ENCODE measurements at regions not wholly inside any gene's neighbourhood (a gene's known extent, or its start where the extent isn't known, plus 50 kb on each side); places are given as distances from the start of the nearest gene placed in this dataset.
"Not testable (repeated sequence)": the region's sequence is repeated elsewhere in the genome, so short reads cannot be mapped to it uniquely, and the experiment has no call there.

DNA sequence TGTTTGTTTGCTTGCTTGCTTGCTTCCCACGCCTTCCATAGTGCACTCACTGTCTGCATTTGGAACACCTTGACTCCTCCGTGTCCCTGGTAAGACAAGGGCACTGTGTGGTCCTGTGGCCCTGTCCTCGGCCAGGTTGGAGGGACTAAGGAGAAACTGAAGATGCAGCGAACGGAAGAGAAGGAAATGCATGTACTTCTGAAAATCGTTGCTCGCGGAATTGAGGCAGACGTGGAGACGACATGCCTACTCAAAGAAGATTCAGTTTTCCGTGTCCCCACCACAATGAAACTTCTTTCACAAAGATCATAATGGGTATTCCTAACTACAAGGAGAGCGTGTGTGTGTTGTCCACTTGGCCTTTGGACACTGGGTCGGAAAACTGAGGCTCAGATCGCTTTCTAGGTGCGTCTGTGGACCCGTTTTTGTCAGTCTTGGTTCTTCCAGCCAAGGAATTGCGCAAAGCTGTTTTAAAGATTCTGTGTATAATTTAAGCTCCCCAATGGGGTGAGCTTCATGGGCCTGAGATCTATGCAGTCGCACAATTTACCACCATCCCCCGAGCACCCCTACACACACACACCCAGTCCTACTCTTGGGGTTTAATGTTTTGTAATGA, 120.4 kb upstream of the ZNF184 start:
- Histone ChIP-seq H3K27me3 (replicated peaks in 2 of 5; ENCODE audit: control insufficient read depth in 4 of 5, insufficient read depth in 5 of 5, low read length in 4 of 5) (peaks cover 23 to 88% (median 50%) of the 10 kb centered on the region in 5 experiments), H3K36me3 (ENCODE audit: control insufficient read depth in 4 of 4, insufficient read depth in 4 of 4, low read length in 3 of 4) (no peaks in the 10 kb centered on the region), H3K9me3 (ENCODE audit: control extremely low read depth in 1 of 5, control insufficient read depth in 4 of 5, insufficient read depth in 2 of 5, low read depth in 1 of 5, low read length in 4 of 5) (peaks cover 0 to 2% (median 0%) of the 10 kb centered on the region in 5 experiments), H3K27ac (ENCODE audit: insufficient read depth in 1 of 2, low read depth in 1 of 2, low read length in 2 of 2, poor library complexity in 1 of 2, severe bottlenecking in 2 of 2) (no peak overlapping the region), H3K4me3 (ENCODE audit: control insufficient read depth in 1 of 7, extremely low read depth in 1 of 7, insufficient read depth in 4 of 7, low read depth in 2 of 7, low read length in 6 of 7) (peak overlapping the region in 1 of 7 experiments; percentile 60), H3K4me1 (ENCODE audit: control extremely low read depth in 1 of 4, control insufficient read depth in 4 of 4, insufficient read depth in 4 of 4, low read length in 3 of 4) (peaks cover 0 to 17% (median 8%) of the 10 kb centered on the region in 4 experiments)
- WGBS (ENCODE audit: insufficient coverage): 9% methylated on average over 8 of the region's 19 CpGs
- peak in 1 of 3 donors; percentile 21 for DNase-seq
- CTCF ChIA-PET: interaction anchor here (0.6 to 1.2 kb wide), 2 partner anchors 12 to 114 kb away, joined by 3 read pairs; no protein-coding TSS in a partner anchor
- POLR2A ChIA-PET: no interaction called here

GRCh38 chr6:27592481-27593199, 119.7 kb upstream of the ZNF184 start:
- POLR2A ChIA-PET: no interaction called here
- Histone ChIP-seq H3K4me1 (ENCODE audit: control extremely low read depth in 1 of 4, control insufficient read depth in 4 of 4, insufficient read depth in 4 of 4, low read length in 3 of 4) (peaks cover 0 to 17% (median 8%) of the 10 kb centered on the region in 4 experiments), H3K27ac (ENCODE audit: insufficient read depth in 1 of 2, low read depth in 1 of 2, low read length in 2 of 2, poor library complexity in 1 of 2, severe bottlenecking in 2 of 2) (no peak overlapping the region), H3K4me3 (ENCODE audit: control insufficient read depth in 1 of 7, extremely low read depth in 1 of 7, insufficient read depth in 4 of 7, low read depth in 2 of 7, low read length in 6 of 7) (peak overlapping the region in 3 of 7 experiments; percentile 16 to 60 (median 25)), H3K9me3 (ENCODE audit: control extremely low read depth in 1 of 5, control insufficient read depth in 4 of 5, insufficient read depth in 2 of 5, low read depth in 1 of 5, low read length in 4 of 5) (peaks cover 0 to 2% (median 0%) of the 10 kb centered on the region in 5 experiments), H3K36me3 (ENCODE audit: control insufficient read depth in 4 of 4, insufficient read depth in 4 of 4, low read length in 3 of 4) (no peaks in the 10 kb centered on the region), H3K27me3 (replicated peaks in 2 of 5; ENCODE audit: control insufficient read depth in 4 of 5, insufficient read depth in 5 of 5, low read length in 4 of 5) (peaks cover 23 to 86% (median 47%) of the 10 kb centered on the region in 5 experiments)
- WGBS (ENCODE audit: insufficient coverage): 6% methylated on average over 19 of the region's 22 CpGs
- CTCF ChIA-PET: interaction anchor here (1.2 kb wide), 1 partner anchor 25 kb away, joined by 3 read pairs; no protein-coding TSS in a partner anchor
- DNase-seq: peak; percentile 32 to 68 (median 43)

- H3K4me3 ChIP-seq (ENCODE audit: control insufficient read depth in 1 of 7, extremely low read depth in 1 of 7, insufficient read depth in 4 of 7, low read depth in 2 of 7, low read length in 6 of 7): peak overlapping the region in 3 of 7 experiments; percentile 25 to 60 (median 29)
- H3K36me3 ChIP-seq (ENCODE audit: control insufficient read depth in 4 of 4, insufficient read depth in 4 of 4, low read length in 3 of 4): no peaks in the 10 kb centered on the region
- peaks cover 0 to 17% (median 8%) of the 10 kb centered on the region in 4 experiments for H3K4me1 ChIP-seq (ENCODE audit: control extremely low read depth in 1 of 4, control insufficient read depth in 4 of 4, insufficient read depth in 4 of 4, low read length in 3 of 4)
- POLR2A ChIA-PET: no interaction called here
- CTCF ChIA-PET: interaction anchor here (1.1 to 1.2 kb wide), 2 partner anchors 25 to 73 kb away, joined by 3 read pairs; no protein-coding TSS in a partner anchor
- DNase-seq: peak; percentile 19 to 46 (median 40)
- no peak overlapping the region for H3K27ac ChIP-seq (ENCODE audit: insufficient read depth in 1 of 2, low read depth in 1 of 2, low read length in 2 of 2, poor library complexity in 1 of 2, severe bottlenecking in 2 of 2)
- WGBS (ENCODE audit: insufficient coverage): 2% methylated on average over 15 of the region's 22 CpGs
- peaks cover 0 to 2% (median 0%) of the 10 kb centered on the region in 5 experiments for H3K9me3 ChIP-seq (ENCODE audit: control extremely low read depth in 1 of 5, control insufficient read depth in 4 of 5, insufficient read depth in 2 of 5, low read depth in 1 of 5, low read length in 4 of 5)
- peaks cover 23 to 87% (median 47%) of the 10 kb centered on the region in 5 experiments for H3K27me3 ChIP-seq (replicated peaks in 2 of 5; ENCODE audit: control insufficient read depth in 4 of 5, insufficient read depth in 5 of 5, low read length in 4 of 5)
These were observed 119.0 kb upstream of the ZNF184 start for GRCh38 chr6:27591699-27592480.

- DNase-seq; H3K27ac ChIP-seq (ENCODE audit: insufficient read depth in 1 of 2, low read depth in 1 of 2, low read length in 2 of 2, poor library complexity in 1 of 2, severe bottlenecking in 2 of 2); H3K4me1 ChIP-seq (ENCODE audit: control extremely low read depth in 1 of 4, control insufficient read depth in 4 of 4, insufficient read depth in 4 of 4, low read length in 3 of 4); H3K36me3 ChIP-seq (ENCODE audit: control insufficient read depth in 4 of 4, insufficient read depth in 4 of 4, low read length in 3 of 4); CTCF ChIA-PET; H3K4me3 ChIP-seq (ENCODE audit: control insufficient read depth in 1 of 7, extremely low read depth in 1 of 7, insufficient read depth in 4 of 7, low read depth in 2 of 7, low read length in 6 of 7); H3K9me3 ChIP-seq (ENCODE audit: control extremely low read depth in 1 of 5, control insufficient read depth in 4 of 5, insufficient read depth in 2 of 5, low read depth in 1 of 5, low read length in 4 of 5); POLR2A ChIA-PET: not testable (repeated sequence)
- WGBS (ENCODE audit: insufficient coverage): 93% methylated on average over 9 of the region's 11 CpGs
- H3K27me3 ChIP-seq (replicated peaks in 2 of 5; ENCODE audit: control insufficient read depth in 4 of 5, insufficient read depth in 5 of 5, low read length in 4 of 5): peaks cover 11 to 84% (median 32%) of the 10 kb centered on the region in 5 experiments
These were observed 112.4 kb upstream of the ZNF184 start for GRCh38 chr6:27585316-27585715.

- Histone ChIP-seq H3K27ac (ENCODE audit: insufficient read depth in 1 of 2, low read depth in 1 of 2, low read length in 2 of 2, poor library complexity in 1 of 2, severe bottlenecking in 2 of 2) (no peak overlapping the region), H3K27me3 (replicated peaks in 2 of 5; ENCODE audit: control insufficient read depth in 4 of 5, insufficient read depth in 5 of 5, low read length in 4 of 5) (peaks cover 11 to 90% (median 29%) of the 10 kb centered on the region in 5 experiments), H3K9me3 (ENCODE audit: control extremely low read depth in 1 of 5, control insufficient read depth in 4 of 5, insufficient read depth in 2 of 5, low read depth in 1 of 5, low read length in 4 of 5) (peaks cover 0 to 4% (median 0%) of the 10 kb centered on the region in 5 experiments), H3K4me3 (ENCODE audit: control insufficient read depth in 1 of 7, extremely low read depth in 1 of 7, insufficient read depth in 4 of 7, low read depth in 2 of 7, low read length in 6 of 7) (no peak overlapping the region), H3K36me3 (ENCODE audit: control insufficient read depth in 4 of 4, insufficient read depth in 4 of 4, low read length in 3 of 4) (no peaks in the 10 kb centered on the region), H3K4me1 (ENCODE audit: control extremely low read depth in 1 of 4, control insufficient read depth in 4 of 4, insufficient read depth in 4 of 4, low read length in 3 of 4) (no peaks in the 10 kb centered on the region)
- ChIA-PET CTCF (interaction anchor here (1.1 kb wide), 1 partner anchor 31 kb away, joined by 3 read pairs; no protein-coding TSS in a partner anchor), POLR2A (no interaction called here)
- 87% methylated on average over 3 of the region's 4 CpGs for WGBS (ENCODE audit: insufficient coverage)
- DNase-seq: no peak
These were observed 111.4 kb upstream of the ZNF184 start for GRCh38 chr6:27584326-27584725.

- Histone ChIP-seq H3K4me3 (ENCODE audit: control insufficient read depth in 1 of 7, extremely low read depth in 1 of 7, insufficient read depth in 4 of 7, low read depth in 2 of 7, low read length in 6 of 7) (no peak overlapping the region), H3K4me1 (ENCODE audit: control extremely low read depth in 1 of 4, control insufficient read depth in 4 of 4, insufficient read depth in 4 of 4, low read length in 3 of 4) (no peaks in the 10 kb centered on the region), H3K27ac (ENCODE audit: insufficient read depth in 1 of 2, low read depth in 1 of 2, low read length in 2 of 2, poor library complexity in 1 of 2, severe bottlenecking in 2 of 2) (no peak overlapping the region), H3K27me3 (replicated peaks in 2 of 5; ENCODE audit: control insufficient read depth in 4 of 5, insufficient read depth in 5 of 5, low read length in 4 of 5) (peaks cover 12 to 91% (median 31%) of the 10 kb centered on the region in 5 experiments), H3K9me3 (ENCODE audit: control extremely low read depth in 1 of 5, control insufficient read depth in 4 of 5, insufficient read depth in 2 of 5, low read depth in 1 of 5, low read length in 4 of 5) (peaks cover 0 to 4% (median 0%) of the 10 kb centered on the region in 5 experiments), H3K36me3 (ENCODE audit: control insufficient read depth in 4 of 4, insufficient read depth in 4 of 4, low read length in 3 of 4) (no peaks in the 10 kb centered on the region)
- 36% methylated on average over 12 of the region's 32 CpGs for WGBS (ENCODE audit: insufficient coverage)
- ChIA-PET POLR2A (no interaction called here), CTCF (no interaction called here)
- peak; percentile 52 to 74 (median 71) for DNase-seq
These were observed 110.2 kb upstream of the ZNF184 start for GRCh38 chr6:27582928-27583725.

All from common myeloid progenitor, CD34-positive (primary cell).